IMR-90 (cell line): ENCODE measurements at regions not wholly inside any gene's neighbourhood (a gene's known extent, or its start where the extent isn't known, plus 50 kb on each side); places are given as distances from the start of the nearest gene placed in this dataset.

ENCODE experiments used
- ATAC-seq: fragments of 200-7000 bp; cut with Tn5 transposase; 2 replicates; pipeline ENCODE4 v1.9.1; 2020; ENCODE audit warnings: low read depth, mild to moderate bottlenecking, moderate library complexity
- BruUV-seq: library from RNA; stranded (reverse); fragments of 400-500 nt; replicated peaks from 2 replicates; lab custom pipeline; 2021; lab: Mats Ljungman, UMichigan
- CTCF ChIA-PET: fragments of 300-600 bp; formaldehyde crosslinking; extraction: SDS; loops from one replicate; lab custom pipeline; 2021; ENCODE audit warnings: antibody characterized with exemption; lab: Yijun Ruan, JAX
- POLR2A ChIA-PET: fragments of 300-600 bp; sonication (Branson Sonifier 250); formaldehyde crosslinking; loops from one replicate; lab custom pipeline; 2022; ENCODE audit warnings: antibody characterized with exemption; ENCODE audit not compliant: unreplicated experiment; lab: Charles Lee
- DNase-seq: peaks from one replicate; pipeline ENCODE4 v3.0.0; 2013
- H2AFZ ChIP-seq: replicated peaks from 2 replicates; pipeline ENCODE3; 2013; ENCODE audit warnings: low read length, mild to moderate bottlenecking; ENCODE audit not compliant: poor library complexity
- H2AK5ac ChIP-seq: 2 replicates; pipeline ENCODE4 v1.6.1; 2013; ENCODE audit warnings: low read depth, low read length, inconsistent platforms
- H2AK9ac ChIP-seq: replicated peaks from 2 replicates; pipeline ENCODE3; 2013; ENCODE audit warnings: mild to moderate bottlenecking, low read depth, low read length, moderate library complexity; ENCODE audit not compliant: poor library complexity
- H2BK120ac ChIP-seq: 2 replicates; pipeline ENCODE4 v1.6.1; 2013; ENCODE audit warnings: low read depth, low read length, inconsistent platforms
- H2BK15ac ChIP-seq: 3 replicates; pipeline ENCODE4 v1.6.1; 2013; ENCODE audit warnings: low read depth, low read length, inconsistent platforms
- H2BK20ac ChIP-seq: 2 replicates; pipeline ENCODE4 v1.6.1; 2013; ENCODE audit warnings: low read depth, mild to moderate bottlenecking, inconsistent platforms, low read length, moderate library complexity
- H2BK5ac ChIP-seq: 2 replicates; pipeline ENCODE4 v1.6.1; 2013; ENCODE audit warnings: mild to moderate bottlenecking, low read depth, low read length, inconsistent platforms; ENCODE audit not compliant: poor library complexity, severe bottlenecking
- H3K14ac ChIP-seq: replicated peaks from 2 replicates; pipeline ENCODE4 v1.6.1; 2013; ENCODE audit warnings: low read depth, low read length, inconsistent platforms
- H3K18ac ChIP-seq: 2 replicates; pipeline ENCODE4 v1.6.1; 2013; ENCODE audit warnings: low read depth, low read length, control low read depth
- H3K23ac ChIP-seq: 2 replicates; pipeline ENCODE4 v1.6.1; 2013; ENCODE audit warnings: low read depth, low read length, inconsistent platforms
- H3K27ac ChIP-seq: 2 replicates; pipeline ENCODE4 v1.5.1; 2013; ENCODE audit warnings: mild to moderate bottlenecking, control low read depth, low read length; ENCODE audit not compliant: insufficient read depth
- H3K27me3 ChIP-seq: 2 replicates; pipeline ENCODE4 v1.6.1; 2013; ENCODE audit warnings: low read length; ENCODE audit not compliant: control insufficient read depth, insufficient read depth
- H3K36me3 ChIP-seq: 2 replicates; pipeline ENCODE4 v1.6.1; 2013; ENCODE audit warnings: low read length, mixed read lengths; ENCODE audit not compliant: control insufficient read depth, insufficient read depth
- H3K4ac ChIP-seq: 2 replicates; pipeline ENCODE4 v1.6.1; 2013; ENCODE audit warnings: low read depth, low read length, inconsistent platforms
- H3K4me1 ChIP-seq: 2 replicates; pipeline ENCODE4 v1.6.1; 2013; ENCODE audit warnings: low read length, mixed read lengths; ENCODE audit not compliant: control insufficient read depth, insufficient read depth
- H3K4me2 ChIP-seq: 2 replicates; pipeline ENCODE4 v1.6.1; 2013; ENCODE audit warnings: low read depth, mild to moderate bottlenecking, control low read depth, low read length, moderate library complexity
- H3K4me3 ChIP-seq: 2 replicates; pipeline ENCODE4 v1.5.1; 2013; ENCODE audit warnings: low read depth, mild to moderate bottlenecking, control low read depth, low read length, moderate library complexity; ENCODE audit not compliant: insufficient read depth
- H3K56ac ChIP-seq: 2 replicates; pipeline ENCODE4 v1.6.1; 2013; ENCODE audit warnings: low read length, inconsistent platforms; ENCODE audit not compliant: insufficient read depth; ENCODE audit errors: extremely low read depth
- H3K79me1 ChIP-seq, 2 experiments: 2 replicates each; pipeline ENCODE4 v1.6.1; 2013; ENCODE audit warnings: low read length in 2 of 2, inconsistent platforms in 1 of 2, low read depth in 1 of 2
- H3K9ac ChIP-seq: 2 replicates; pipeline ENCODE4 v1.6.1; 2013; ENCODE audit warnings: low read depth, low read length, control low read depth
- H3K9me1 ChIP-seq: 2 replicates; pipeline ENCODE4 v1.6.1; 2013; ENCODE audit warnings: low read length, inconsistent platforms; ENCODE audit not compliant: insufficient read depth
- H3K9me3 ChIP-seq: 2 replicates; pipeline ENCODE4 v1.6.1; 2013; ENCODE audit warnings: low read length; ENCODE audit not compliant: control insufficient read depth, insufficient read depth
- H4K20me1 ChIP-seq: 2 replicates; pipeline ENCODE4 v1.6.1; 2013; ENCODE audit warnings: low read length, inconsistent platforms; ENCODE audit not compliant: insufficient read depth
- H4K5ac ChIP-seq: 2 replicates; pipeline ENCODE4 v1.6.1; 2013; ENCODE audit warnings: mild to moderate bottlenecking, low read depth, low read length, control low read depth
- H4K8ac ChIP-seq, 2 experiments: 2 replicates each; pipeline ENCODE4 v1.6.1; 2013; ENCODE audit warnings: low read depth in 2 of 2, low read length in 2 of 2, control low read depth in 1 of 2, inconsistent platforms in 1 of 2
- H4K91ac ChIP-seq: 2 replicates; pipeline ENCODE4 v1.6.1; 2013; ENCODE audit warnings: low read depth, low read length, inconsistent platforms; ENCODE audit not compliant: insufficient read depth
- CEBPB ChIP-seq: IDR thresholded peaks from 2 replicates; pipeline ENCODE4 v1.6.1; 2012; ENCODE audit warnings: low read depth, low read length, improper control_type of control experiment
- RAD21 ChIP-seq: IDR thresholded peaks from 2 replicates; pipeline ENCODE4 v1.6.1; 2012; ENCODE audit warnings: low read length, improper control_type of control experiment
- WGBS, 2 experiments: methylation state at CpG; one replicate each; pipeline versions ENCODE4 v1.1.5 to v1.1.7; 2013; ENCODE audit warnings: missing lambda C conversion rate in 2 of 2; ENCODE audit not compliant: insufficient read length in 1 of 2; ENCODE audit errors: extremely low coverage in 2 of 2; 5-methylcytosine and 5-hydroxymethylcytosine counted together
- dilution Hi-C: fragments of 300-500 bp; cut with HindIII; formaldehyde crosslinking; loops from one replicate; pipeline ENCODE4 v1.14.3; 2018; ENCODE audit warnings: low sequenced_read_pairs; ENCODE audit not compliant: unreplicated experiment
- in situ Hi-C: fragments of 300-500 bp; cut with MboI; formaldehyde crosslinking; loops from 3 replicates; pipeline ENCODE4 v1.14.3; 2019; ENCODE audit warnings: low sequenced_read_pairs, inconsistent platforms, mixed read lengths
- intact Hi-C: fragments of 100-400 bp; cut with micrococcal nuclease; formaldehyde crosslinking; loops from 2 replicates; pipeline ENCODE4 v1.10.0; 2022

GRCh38 chr13:60696602-60697001, 299.6 kb downstream of the TDRD3 start:
- 50% methylated on average over 1 of the region's 6 CpGs; no CpG with 5 or more reads in 1 of the 2 experiments for WGBS, 2 experiments
- no peak overlapping the region for H2BK15ac ChIP-seq
- dilution Hi-C loops, result no loop called here

More at GRCh38 chr13:60696602-60697001, 299.6 kb downstream of the TDRD3 start:
- ChIA-PET POLR2A (no interaction called here), CTCF (no interaction called here)
- TF ChIP-seq RAD21 (no peak), CEBPB (peak; percentile 21; the same call in 1 of the 2 replicates)
- no peak overlapping the region for H2BK20ac ChIP-seq
- H3K4me1 ChIP-seq, result no peaks in the 10 kb centered on the region
- H3K9me1 ChIP-seq, result no peaks in the 10 kb centered on the region
- H2BK5ac ChIP-seq, result no peak overlapping the region
- no peak overlapping the region for H2AK9ac ChIP-seq
- no peak overlapping the region for H3K27ac ChIP-seq
- no peak overlapping the region for H3K18ac ChIP-seq
- no peak overlapping the region for H3K23ac ChIP-seq
- H4K8ac ChIP-seq, result no peak overlapping the region
- ATAC-seq (no peak), DNase-seq (no peak)
- H3K14ac ChIP-seq, result no peak overlapping the region
- H3K9me3 ChIP-seq, result no peaks in the 10 kb centered on the region; the same call in 1 of the 2 replicates
- no peak overlapping the region for H2AK5ac ChIP-seq
- no TSS peak for BruUV-seq
- H3K79me1 ChIP-seq, result no peaks in the 10 kb centered on the region
- H2AFZ ChIP-seq, result no peak overlapping the region
- H2BK120ac ChIP-seq, result no peak overlapping the region
- intact Hi-C loops, result no loop called here
- no peak overlapping the region for H3K9ac ChIP-seq
- in situ Hi-C loops, result loop anchor here (10.0 kb wide), 1 partner anchor 62 kb away; no protein-coding TSS in a partner anchor
- no peak overlapping the region for H3K4me3 ChIP-seq
- H3K27me3 ChIP-seq, result no peaks in the 10 kb centered on the region
- H3K4me2 ChIP-seq, result no peak overlapping the region
- H4K91ac ChIP-seq, result no peak overlapping the region
- no peak overlapping the region for H4K5ac ChIP-seq
- no peaks in the 10 kb centered on the region for H3K36me3 ChIP-seq
- H3K4ac ChIP-seq, result no peak overlapping the region
- H3K56ac ChIP-seq, result no peak overlapping the region
- H4K20me1 ChIP-seq, result no peaks in the 10 kb centered on the region
